SK-N-DZ (cell line): ENCODE measurements at regions not wholly inside any gene's neighbourhood (a gene's known extent, or its start where the extent isn't known, plus 50 kb on each side); places are given as distances from the start of the nearest gene placed in this dataset.
"Not testable (repeated sequence)": the region's sequence is repeated elsewhere in the genome, so short reads cannot be mapped to it uniquely, and the experiment has no call there.

Source experiments
- DNase-seq: peaks from one replicate; pipeline ENCODE4 v3.0.0-alpha.2; 2015; ENCODE audit warnings: low spot score

- no peak for DNase-seq
Observed at GRCh38 chr11:24357620-24358410, 139.0 kb upstream of the LUZP2 start.

DNA sequence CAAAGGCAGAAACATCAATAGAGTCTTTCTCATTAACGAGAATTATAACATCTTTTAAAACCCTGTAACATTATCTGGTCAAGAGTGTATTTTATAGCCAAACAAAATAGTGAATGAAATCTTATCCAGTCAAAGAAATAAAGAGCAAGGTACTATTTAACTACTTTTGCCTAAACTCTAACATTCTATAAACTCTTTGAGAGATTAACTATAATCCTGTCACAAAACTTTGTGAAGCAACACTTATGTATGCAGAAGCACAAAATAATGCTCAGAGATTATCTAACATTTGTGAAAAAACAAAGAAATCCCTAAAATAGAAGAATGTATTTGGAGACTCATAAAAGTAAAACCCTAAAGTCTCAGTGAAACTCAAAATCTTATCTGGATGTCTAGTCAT lies 124.4 kb upstream of the LUZP2 start:
- no peak for DNase-seq

DNA sequence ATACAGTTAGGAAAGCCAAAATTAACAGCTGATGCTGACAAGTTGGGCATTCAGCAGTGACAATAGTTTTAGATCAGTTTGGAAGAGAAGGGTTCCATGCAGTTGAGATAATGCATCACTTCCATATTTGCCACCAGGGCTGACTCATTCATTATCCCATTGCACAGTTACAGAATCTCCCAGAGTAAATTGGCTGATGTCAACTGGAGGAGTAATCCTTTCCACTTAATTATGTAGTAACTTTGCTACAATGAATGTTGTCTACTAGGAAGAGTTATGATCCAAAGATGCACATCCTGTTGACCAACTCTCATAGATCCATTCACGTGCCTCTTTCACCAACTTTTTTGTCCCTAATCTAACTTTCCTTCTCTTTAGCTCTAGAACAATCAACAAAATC lies 123.3 kb upstream of the LUZP2 start:
- no peak for DNase-seq

GRCh38 chr11:24375351-24375750 lies 121.5 kb upstream of the LUZP2 start:
- no peak for DNase-seq

DNA sequence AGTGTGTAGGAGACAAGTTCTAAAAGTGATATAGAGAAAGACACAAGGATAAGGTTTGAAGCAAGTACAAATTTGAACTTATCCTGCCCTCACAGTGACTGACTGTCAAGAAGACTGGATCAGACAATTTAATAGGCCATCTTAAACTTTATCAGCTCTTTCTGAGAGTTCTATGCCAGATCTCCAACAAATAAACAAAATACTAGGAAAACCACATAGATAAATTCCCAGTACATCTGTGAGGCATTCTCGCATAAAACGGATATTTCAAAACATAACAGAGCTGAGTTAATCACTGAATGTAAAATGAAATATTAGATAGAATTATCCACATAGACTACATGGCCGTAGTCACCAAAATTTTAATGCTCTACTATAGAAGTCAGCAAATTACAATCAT lies 120.9 kb upstream of the LUZP2 start:
- DNase-seq = no peak

GRCh38 chr11:24383137-24383536 lies 113.7 kb upstream of the LUZP2 start:
- no peak for DNase-seq

DNA sequence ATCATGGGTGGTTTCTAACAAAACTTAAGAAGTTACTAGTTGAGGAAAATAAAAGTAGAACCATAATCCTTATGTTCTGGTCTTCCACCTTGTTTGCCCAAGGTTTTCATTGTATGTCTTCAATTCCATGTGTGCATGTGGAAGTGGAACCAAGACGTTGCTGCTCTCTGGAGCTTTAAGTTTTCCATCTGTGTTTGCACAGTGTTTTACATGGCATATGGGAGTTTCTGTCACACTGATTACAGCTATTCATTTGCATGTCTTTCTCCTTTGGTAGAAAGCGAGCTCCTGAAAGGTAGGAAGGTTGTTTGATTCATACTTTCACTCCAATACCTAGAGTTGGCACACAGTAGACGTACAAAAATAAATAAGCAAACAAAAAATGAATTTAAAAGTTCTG lies 112.6 kb upstream of the LUZP2 start:
- DNase-seq = no peak

DNA sequence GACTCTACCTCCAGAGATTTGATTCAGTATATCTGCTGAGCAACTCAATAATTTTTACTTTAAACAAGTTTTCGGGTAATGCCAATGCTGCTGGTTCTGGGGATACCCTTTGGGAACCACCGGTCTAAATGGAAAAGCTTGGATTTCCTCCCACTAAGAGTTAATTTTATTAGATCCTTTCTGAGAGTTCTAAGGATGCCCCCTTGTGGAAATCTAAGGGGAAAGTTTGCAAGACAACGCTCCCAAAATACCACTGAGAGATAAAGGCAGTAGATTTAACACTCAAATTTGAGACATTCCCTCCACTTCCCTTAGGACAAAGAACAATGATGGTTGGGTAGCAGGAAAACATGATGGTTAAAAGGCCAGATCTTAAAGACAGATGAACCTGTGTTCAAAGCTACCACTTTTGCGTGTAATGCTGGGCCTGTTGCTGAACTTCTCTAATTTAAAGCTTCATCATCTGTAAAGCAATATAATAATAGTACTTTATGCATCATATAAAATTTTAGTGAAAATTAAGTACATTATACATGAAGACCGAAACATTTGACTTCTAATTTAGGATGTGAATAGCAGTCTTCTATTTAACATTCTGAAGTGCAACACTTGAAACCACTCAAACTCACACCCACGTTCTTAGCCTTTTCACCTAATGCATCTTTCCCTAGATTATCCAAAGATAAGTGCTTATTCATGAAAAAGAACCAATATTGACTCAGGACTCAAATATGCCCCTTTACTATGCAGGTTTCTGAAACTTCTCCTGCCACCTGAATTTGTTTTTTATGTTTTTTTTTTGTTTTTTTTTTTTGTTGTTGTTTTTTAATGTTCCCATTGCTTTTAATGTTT lies 110.1 kb upstream of the LUZP2 start:
- DNase-seq = peak; percentile 23

DNA sequence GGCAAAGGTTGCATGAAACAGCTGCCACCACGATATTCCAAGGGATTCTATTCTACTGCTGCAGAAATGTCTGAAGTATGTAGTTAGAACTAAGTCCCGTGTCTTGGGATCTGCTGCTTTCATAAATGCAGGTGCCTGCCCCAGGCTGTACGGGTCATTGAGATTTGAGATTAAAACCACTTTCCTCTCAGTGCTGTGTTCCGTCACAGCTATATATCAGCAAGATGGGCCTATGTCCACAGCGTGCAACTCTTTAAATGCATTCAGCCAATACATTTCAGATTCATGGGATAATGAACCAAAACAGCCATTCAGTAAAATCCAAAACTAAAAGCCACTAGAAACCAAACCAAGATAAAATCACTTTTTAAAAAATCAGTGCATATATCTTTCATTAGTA lies 107.3 kb upstream of the LUZP2 start:
- peak; percentile 30 for DNase-seq

- no peak for DNase-seq
Observed at GRCh38 chr11:24390016-24390415, 106.8 kb upstream of the LUZP2 start.

DNA sequence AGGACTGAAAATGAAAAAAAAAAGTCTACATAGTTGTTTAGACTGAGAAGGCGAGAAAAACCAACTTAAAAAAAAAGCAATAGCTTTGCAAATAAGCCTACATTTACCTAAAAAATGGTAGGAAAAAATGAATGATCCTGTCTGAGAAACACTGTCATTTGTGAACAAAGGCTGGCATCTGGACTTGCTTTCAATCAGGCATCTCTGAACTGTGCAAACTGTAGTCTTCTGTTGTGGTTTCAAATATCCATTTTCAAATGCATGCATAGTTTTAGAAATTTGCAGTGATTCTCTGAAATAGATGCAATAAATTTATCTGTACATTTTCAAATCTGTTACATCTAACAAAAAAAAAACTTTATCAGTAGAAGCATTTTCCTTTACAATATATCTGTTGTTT lies 106.1 kb upstream of the LUZP2 start:
- DNase-seq = no peak

DNA sequence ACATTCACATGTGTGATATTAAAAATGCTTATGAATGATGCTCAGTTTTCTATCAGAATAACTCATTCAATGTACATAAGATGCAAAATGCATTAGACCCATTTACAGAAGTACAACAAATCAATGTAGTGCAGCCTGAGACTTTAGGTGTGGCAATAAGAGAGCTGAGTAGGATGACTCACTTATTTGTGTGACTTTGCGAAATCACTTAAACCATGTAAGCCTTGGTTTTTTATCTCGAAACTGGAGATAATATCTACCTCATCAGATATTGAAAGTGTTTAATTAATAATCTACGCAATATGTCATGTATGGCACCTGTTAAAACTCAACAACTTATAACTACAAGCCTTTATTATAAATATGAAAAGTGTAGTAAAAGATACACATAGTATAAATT lies 105.7 kb upstream of the LUZP2 start:
- no peak for DNase-seq

DNA sequence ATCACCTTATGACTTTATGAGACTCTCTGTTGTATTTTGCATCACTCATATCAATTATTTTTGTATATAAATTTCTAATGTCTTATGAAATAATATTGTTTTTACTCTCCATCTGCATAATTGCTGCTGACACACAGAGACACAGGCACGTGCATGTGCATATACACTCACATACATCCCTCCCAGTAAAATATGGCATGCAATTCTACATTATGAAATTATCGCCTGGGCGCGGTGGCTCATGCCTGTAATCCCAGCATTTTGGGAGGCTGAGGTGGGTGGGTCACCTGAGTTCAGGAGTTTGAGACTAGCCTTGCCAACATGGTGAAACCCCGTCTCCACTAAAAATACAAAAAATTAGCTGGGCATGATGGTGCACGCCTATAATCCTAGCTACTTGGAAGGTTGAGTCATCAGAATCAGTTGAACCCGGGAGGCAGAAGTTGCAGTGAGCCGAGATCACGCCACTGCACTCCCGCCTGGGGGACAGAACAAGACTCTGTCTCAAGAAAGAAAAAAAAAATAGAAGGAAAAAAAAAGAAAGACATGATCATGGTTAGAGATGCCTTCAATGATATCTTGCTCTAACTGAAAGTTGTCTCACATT lies 96.7 kb upstream of the LUZP2 start:
- no peak for DNase-seq

DNA sequence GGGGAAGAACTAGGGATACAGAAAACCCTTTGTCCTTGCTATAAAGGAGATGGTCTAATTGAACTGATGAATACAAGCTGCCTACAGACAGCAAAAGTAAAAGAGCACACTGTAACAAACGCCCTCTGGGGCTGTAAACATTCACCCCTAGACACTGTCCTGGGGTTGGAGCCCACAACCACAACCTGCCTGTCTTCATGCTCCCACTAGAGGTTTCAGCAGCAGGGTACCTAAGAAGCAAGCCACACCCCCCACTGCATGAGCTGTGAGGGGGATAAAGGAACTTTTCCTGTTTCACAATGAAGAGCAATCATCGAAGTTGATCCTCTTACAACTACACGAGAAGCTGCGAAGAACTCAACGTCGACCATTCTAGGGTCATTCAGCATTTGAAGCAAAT lies 90.5 kb upstream of the LUZP2 start:
- DNase-seq = no peak

DNA sequence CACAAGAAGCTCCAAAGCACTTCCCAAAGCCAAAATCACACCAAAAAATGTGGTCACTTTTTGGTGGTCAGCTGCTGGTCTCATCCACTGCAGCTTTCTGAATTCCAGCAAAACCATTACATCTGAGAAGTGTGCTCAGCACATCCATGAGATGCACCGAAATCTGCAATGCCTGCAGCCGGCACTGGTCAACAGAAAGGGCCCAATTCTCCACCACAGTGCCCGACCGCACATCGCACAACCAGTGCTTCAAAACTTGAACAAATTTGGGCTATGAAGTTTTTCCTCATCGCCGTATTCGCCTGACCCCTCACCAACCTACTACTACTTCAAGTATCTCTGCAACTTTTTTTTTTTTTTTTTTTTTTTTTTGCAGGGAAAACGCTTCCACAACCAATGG lies 89.9 kb upstream of the LUZP2 start:
- no peak for DNase-seq

GRCh38 chr11:24407733-24408132 lies 89.1 kb upstream of the LUZP2 start:
- DNase-seq = no peak

DNA sequence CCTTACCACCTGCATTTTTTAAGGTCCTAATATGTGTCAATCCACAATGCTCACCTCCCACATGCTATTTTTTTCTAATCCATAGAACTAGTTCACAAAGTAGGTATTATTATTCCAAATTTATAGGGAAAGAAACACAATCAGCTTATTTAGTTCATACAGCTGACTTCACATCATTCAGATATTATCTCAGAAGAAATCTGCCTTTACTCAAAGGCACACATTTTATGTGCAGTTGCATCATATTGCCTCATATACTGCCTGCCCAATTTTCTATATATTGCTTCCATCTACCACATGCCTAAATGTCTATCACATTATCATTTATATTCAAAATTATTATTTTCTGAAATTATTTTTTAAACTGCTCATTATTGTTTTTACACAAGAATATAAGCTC lies 88.7 kb upstream of the LUZP2 start:
- DNase-seq = no peak

DNA sequence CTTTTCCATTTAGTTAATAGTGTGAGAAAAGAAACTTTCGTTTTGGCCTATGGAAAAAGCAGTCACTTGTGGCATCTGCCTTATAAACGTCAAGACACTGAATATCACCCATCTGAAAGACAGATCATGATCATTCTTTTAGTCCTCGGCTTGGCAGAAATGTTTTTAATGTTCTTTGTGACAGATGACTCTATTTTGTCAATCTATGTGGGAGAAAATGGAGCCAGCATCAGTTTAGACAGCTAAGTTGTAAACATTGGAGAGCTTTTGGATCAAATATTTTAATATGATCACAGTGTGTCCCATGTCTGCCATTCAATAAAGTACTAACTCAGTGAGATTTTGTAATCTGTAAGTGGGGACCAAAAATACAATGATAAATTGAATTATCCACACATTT lies 85.1 kb upstream of the LUZP2 start:
- no peak for DNase-seq

- DNase-seq = no peak
Observed at GRCh38 chr11:24412722-24413121, 84.1 kb upstream of the LUZP2 start.

DNA sequence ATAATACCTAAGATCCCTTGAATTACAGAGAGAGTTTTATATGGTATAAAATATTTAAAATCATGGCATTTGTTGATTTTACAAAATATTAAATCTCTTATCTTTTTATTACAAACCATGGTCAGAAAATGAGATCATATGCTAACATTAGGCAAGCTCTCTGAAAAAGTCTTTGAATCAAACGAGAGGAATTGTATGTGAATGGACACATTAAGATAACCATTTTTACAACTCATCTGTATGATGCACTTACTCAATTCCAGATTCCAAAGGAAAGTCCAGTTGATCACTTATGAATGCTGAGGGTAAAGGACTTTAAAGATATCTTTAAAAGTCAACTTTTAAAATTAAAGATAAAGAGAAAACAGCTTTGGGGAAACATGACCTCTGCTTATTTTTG lies 83.5 kb upstream of the LUZP2 start:
- no peak for DNase-seq

DNA sequence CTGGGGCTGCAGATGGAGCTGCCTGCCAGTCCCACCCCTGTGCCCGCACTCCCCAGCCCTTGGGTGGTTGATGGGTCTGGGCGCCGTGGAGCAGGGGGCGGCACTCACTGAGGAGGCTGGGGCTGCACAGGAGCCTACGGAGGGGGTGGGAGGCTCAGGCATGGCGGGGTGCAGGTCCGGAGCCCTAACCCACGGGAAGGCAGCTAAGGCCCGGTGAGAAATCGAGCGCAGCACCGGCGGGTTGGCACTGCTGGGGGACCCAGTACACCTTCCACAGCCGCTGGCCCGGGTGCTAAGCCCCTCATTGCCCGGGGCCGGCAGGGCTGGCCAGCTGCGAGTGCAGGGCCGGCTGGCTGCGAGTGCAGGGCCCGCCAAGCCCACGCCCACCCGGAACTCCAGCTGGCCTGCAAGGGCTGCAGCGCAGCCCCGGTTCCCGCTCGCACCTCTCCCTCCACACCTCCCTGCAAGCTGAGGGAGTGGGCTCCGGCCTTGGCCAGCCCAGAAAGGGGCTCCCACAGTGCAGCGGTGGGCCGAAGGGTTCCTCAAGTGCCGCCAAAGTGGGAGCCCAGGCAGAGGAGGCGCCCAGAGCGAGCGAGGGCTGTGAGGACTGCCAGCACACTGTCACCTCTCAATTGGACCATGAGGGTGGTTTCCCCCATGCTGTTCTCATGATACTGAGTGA lies 80.8 kb upstream of the LUZP2 start:
- not testable (repeated sequence) for DNase-seq

DNA sequence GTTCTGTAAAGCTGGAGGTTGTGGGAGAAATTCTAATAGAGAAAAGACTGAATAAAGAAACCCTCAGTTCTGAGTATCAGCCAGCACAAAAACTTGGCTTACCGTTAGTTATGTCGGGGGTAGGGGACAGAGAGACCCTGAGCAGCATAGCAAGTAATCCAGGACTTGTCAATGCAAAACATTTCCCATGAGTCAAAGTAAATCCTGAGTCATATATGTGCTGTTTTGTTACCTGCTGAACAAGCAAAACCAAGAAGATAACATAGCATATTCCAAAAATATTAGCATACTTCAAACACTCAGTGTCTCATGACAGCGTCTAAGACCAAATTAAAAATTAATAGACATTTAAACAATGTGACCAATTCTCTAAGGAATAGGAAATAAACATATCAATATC lies 75.1 kb upstream of the LUZP2 start:
- DNase-seq = no peak
